B cell (primary cell): ENCODE measurements at regions not wholly inside any gene's neighbourhood (a gene's known extent, or its start where the extent isn't known, plus 50 kb on each side); places are given as distances from the start of the nearest gene placed in this dataset.

Experiments used
- ATAC-seq: fragments of 200-7000 bp; cut with Tn5 transposase; one replicate; pipeline ENCODE4 v1.10.0; 2021; ENCODE audit warnings: low read depth, mild to moderate bottlenecking, moderate number of reproducible peaks, moderate library complexity
- CTCF ChIA-PET: fragments of 350-600 bp; sonication (Branson Sonifier 250); formaldehyde crosslinking; loops from one replicate; lab custom pipeline; 2021; ENCODE audit warnings: antibody characterized with exemption, inconsistent platforms; lab: Charles Lee
- POLR2A ChIA-PET: fragments of 350-600 bp; sonication (Branson Sonifier 250); formaldehyde crosslinking; loops from one replicate; lab custom pipeline; 2021; ENCODE audit warnings: antibody characterized with exemption; lab: Charles Lee
- DNase-seq: peaks from one replicate; pipeline ENCODE4 v3.0.0; 2013
- H2AFZ ChIP-seq: 2 replicates; pipeline ENCODE4 v1.6.1; 2012; ENCODE audit warnings: mild to moderate bottlenecking, low read depth, low read length; ENCODE audit not compliant: insufficient read depth, poor library complexity, severe bottlenecking
- H3K27ac ChIP-seq, 2 donors: 1 replicate in 1 of 2; 2 replicates in 1 of 2; pipeline ENCODE4 v1.5.1; 2012 to 2013; ENCODE audit warnings: low read length in 2 of 2, mild to moderate bottlenecking in 2 of 2, moderate library complexity in 1 of 2
- H3K27me3 ChIP-seq, 4 experiments: fragments of 200-600 bp in 1 of 4; sonication (generic) in 1 of 4; replicated peaks in 1 of 4; 1 replicate in 2 of 4; 2 replicates in 2 of 4; pipeline versions ENCODE4 v1.6.1 to v1.7.0; 2013 to 2016; ENCODE audit warnings: low read length in 3 of 4, mild to moderate bottlenecking in 2 of 4, mixed read lengths in 1 of 4, moderate library complexity in 1 of 4; ENCODE audit not compliant: insufficient read depth in 4 of 4, control insufficient read depth in 3 of 4; ENCODE audit errors: control extremely low read depth in 1 of 4
- H3K36me3 ChIP-seq, 2 experiments: replicated peaks in 1 of 2; 1 replicate in 1 of 2; 2 replicates in 1 of 2; pipeline versions ENCODE4 v1.6.1 to v1.7.1; 2013; ENCODE audit warnings: low read length in 1 of 2; ENCODE audit not compliant: insufficient read depth in 2 of 2, control insufficient read depth in 1 of 2; ENCODE audit errors: control extremely low read depth in 1 of 2, extremely low read depth in 1 of 2
- H3K4me1 ChIP-seq, 2 donors: fragments of 200-600 bp in 1 of 2; sonication (generic) in 1 of 2; 1 replicate in 1 of 2; 2 replicates in 1 of 2; pipeline versions ENCODE4 v1.5.1 to v1.6.1; 2013 to 2017; ENCODE audit warnings: low read length in 2 of 2; ENCODE audit not compliant: control insufficient read depth in 2 of 2, insufficient read depth in 2 of 2
- H3K4me2 ChIP-seq: replicated peaks from 2 replicates; pipeline ENCODE3; 2012; ENCODE audit warnings: mild to moderate bottlenecking, low read depth, low read length; ENCODE audit not compliant: poor library complexity, severe bottlenecking
- H3K4me3 ChIP-seq, 5 experiments: fragments of 200-600 bp in 1 of 5; sonication (generic) in 1 of 5; 1 replicate in 3 of 5; 2 replicates in 2 of 5; pipeline versions ENCODE4 v1.5.1 to v1.7.0; 2011 to 2016; ENCODE audit warnings: low read length in 4 of 5, mild to moderate bottlenecking in 4 of 5, low read depth in 2 of 5, control low read depth in 1 of 5, moderate library complexity in 1 of 5; ENCODE audit not compliant: insufficient read depth in 1 of 5; ENCODE audit errors: control extremely low read depth in 1 of 5, extremely low read depth in 1 of 5
- H3K79me2 ChIP-seq: fragments of 200-600 bp; sonication (generic); one replicate; pipeline ENCODE4 v1.6.0; 2016; ENCODE audit warnings: low read length; ENCODE audit not compliant: control insufficient read depth, insufficient read depth
- H3K9ac ChIP-seq: fragments of 200-600 bp; sonication (generic); 2 replicates; pipeline ENCODE4 v1.6.1; 2017; ENCODE audit warnings: mild to moderate bottlenecking, low read length, moderate library complexity
- H3K9me3 ChIP-seq, 3 donors: one replicate each; pipeline versions ENCODE4 v1.6.1 to v1.7.1; 2013; ENCODE audit warnings: low read length in 2 of 3; ENCODE audit not compliant: control insufficient read depth in 2 of 3, insufficient read depth in 1 of 3; ENCODE audit errors: control extremely low read depth in 1 of 3
- H4K20me1 ChIP-seq: 2 replicates; pipeline ENCODE4 v1.6.0; 2012; ENCODE audit warnings: mild to moderate bottlenecking, low read length; ENCODE audit not compliant: insufficient read depth, control insufficient read depth, poor library complexity, severe bottlenecking
- H3K27ac Mint-ChIP-seq: one replicate; pipeline ENCODE4 v1.8.0; 2021; ENCODE audit warnings: mixed read lengths
- H3K27me3 Mint-ChIP-seq: one replicate; pipeline ENCODE4 v1.8.0; 2021; ENCODE audit warnings: mixed read lengths
- H3K4me1 Mint-ChIP-seq: one replicate; pipeline ENCODE4 v1.8.0; 2021; ENCODE audit warnings: mixed read lengths
- H3K4me3 Mint-ChIP-seq: one replicate; pipeline ENCODE4 v1.8.0; 2021; ENCODE audit warnings: mixed read lengths
- H3K9me3 Mint-ChIP-seq: one replicate; pipeline ENCODE4 v1.8.0; 2022; ENCODE audit warnings: mixed read lengths; ENCODE audit not compliant: insufficient read depth
- CTCF ChIP-seq: fragments of 200-600 bp; IDR thresholded peaks from one replicate; pipeline ENCODE4 v1.8.0; 2022; ENCODE audit warnings: antibody characterized with exemption, mild to moderate bottlenecking
- EZH2 ChIP-seq: IDR thresholded peaks from 2 replicates; pipeline ENCODE4 v1.6.1; 2012; ENCODE audit warnings: borderline replicate concordance, low read depth, mild to moderate bottlenecking, moderate library complexity, low read length; ENCODE audit not compliant: insufficient read depth, poor library complexity, severe bottlenecking
- WGBS: methylation state at CpG from one replicate; pipeline ENCODE4 v1.1.5; 2013; ENCODE audit warnings: missing lambda C conversion rate; ENCODE audit not compliant: insufficient coverage; 5-methylcytosine and 5-hydroxymethylcytosine counted together
- intact Hi-C: fragments of 100-400 bp; cut with micrococcal nuclease; formaldehyde crosslinking; loops from one replicate; pipeline ENCODE4 v1.10.0; 2022

- H3K9me3 Mint-ChIP-seq = peaks cover 3% of the 10 kb centered on the region
- no peak for DNase-seq
- POLR2A ChIA-PET = no interaction called here
- Histone ChIP-seq H3K4me2 (no peak overlapping the region), H3K9ac (no peak overlapping the region), H4K20me1 (no peaks in the 10 kb centered on the region), H3K27ac (no peak overlapping the region), H2AFZ (no peak overlapping the region), H3K4me3 (no peak overlapping the region), H3K79me2 (no peaks in the 10 kb centered on the region), H3K27me3 (peaks cover 0 to 3% (median 0%) of the 10 kb centered on the region in 4 experiments), H3K36me3 (no peaks in the 10 kb centered on the region), H3K9me3 (peaks cover 0 to 3% (median 0%) of the 10 kb centered on the region in 3 donors), H3K4me1 (peaks cover 2 to 3% of the 10 kb centered on the region in 2 donors)
- 64% methylated on average over 6 of the region's 8 CpGs for WGBS
- H3K4me3 Mint-ChIP-seq = no peak overlapping the region
- ATAC-seq = no peak
- no peak overlapping the region for H3K27ac Mint-ChIP-seq
- intact Hi-C loops = no loop called here
- TF ChIP-seq EZH2 = no peak
- TF ChIP-seq CTCF = no peak
- peaks cover 6% of the 10 kb centered on the region for H3K4me1 Mint-ChIP-seq
- H3K27me3 Mint-ChIP-seq = peaks cover 9% of the 10 kb centered on the region
- CTCF ChIA-PET = no interaction called here
These were observed 81.1 kb upstream of the BTG3 start for GRCh38 chr21:17693801-17694200.

GRCh38 chr21:17690078-17690494, 77.4 kb upstream of the BTG3 start:
- ChIA-PET CTCF (interaction anchor here (1.2 to 3.3 kb wide), 7 partner anchors 12 to 235 kb away, joined by 3 to 18 read pairs (median 7); no protein-coding TSS in a partner anchor), POLR2A (no interaction called here)
- Histone ChIP-seq H2AFZ (no peak overlapping the region), H3K4me2 (no peak overlapping the region), H3K9me3 (peaks cover 0 to 3% (median 0%) of the 10 kb centered on the region in 3 donors), H3K27me3 (peaks cover 0 to 3% (median 0%) of the 10 kb centered on the region in 4 experiments), H3K36me3 (no peaks in the 10 kb centered on the region), H3K4me1 (peaks cover 2 to 3% of the 10 kb centered on the region in 2 donors), H3K9ac (no peak overlapping the region), H4K20me1 (no peaks in the 10 kb centered on the region), H3K27ac (no peak overlapping the region), H3K79me2 (no peaks in the 10 kb centered on the region), H3K4me3 (no peak overlapping the region)
- no peak for ATAC-seq
- Mint-ChIP-seq H3K27me3 (peaks cover 6% of the 10 kb centered on the region), H3K9me3 (no peaks in the 10 kb centered on the region), H3K4me3 (no peak overlapping the region), H3K27ac (no peak overlapping the region), H3K4me1 (peaks cover 6% of the 10 kb centered on the region)
- intact Hi-C loops = no loop called here
- no CpG with 5 or more reads among the region's 1 CpG for WGBS
- no peak for DNase-seq
- TF ChIP-seq EZH2 (no peak), CTCF (no peak)
